MM.1S (cell line): ENCODE measurements at regions not wholly inside any gene's neighbourhood (a gene's known extent, or its start where the extent isn't known, plus 50 kb on each side); places are given as distances from the start of the nearest gene placed in this dataset.
"Not testable (repeated sequence)": the region's sequence is repeated elsewhere in the genome, so short reads cannot be mapped to it uniquely, and the experiment has no call there.

Source experiments
- DNase-seq: peaks from one replicate; pipeline ENCODE4 v3.0.0-alpha.2; 2015
- H2AFZ ChIP-seq: fragments of 300-600 bp; sonication (generic); 2 replicates; pipeline ENCODE4 v1.6.0; 2016; ENCODE audit warnings: antibody characterized with exemption, low read length
- H3F3A ChIP-seq: fragments of 300-600 bp; sonication (generic); 2 replicates; pipeline ENCODE4 v1.6.1; 2016; ENCODE audit warnings: mild to moderate bottlenecking, antibody characterized with exemption, low read length, moderate library complexity, mixed read lengths; ENCODE audit not compliant: insufficient read depth
- H3K27ac ChIP-seq: fragments of 300-600 bp; sonication (generic); 2 replicates; pipeline ENCODE4 v1.5.1; 2016; ENCODE audit warnings: mild to moderate bottlenecking, low read length
- H3K27me3 ChIP-seq: fragments of 300-600 bp; sonication (generic); replicated peaks from 2 replicates; pipeline ENCODE4 v1.6.0; 2016; ENCODE audit warnings: low read length; ENCODE audit not compliant: insufficient read depth
- H3K36me3 ChIP-seq: fragments of 300-600 bp; sonication (generic); replicated peaks from 2 replicates; pipeline ENCODE4 v1.6.1; 2016; ENCODE audit warnings: mild to moderate bottlenecking, low read length, mixed read lengths; ENCODE audit not compliant: insufficient read depth
- H3K4me1 ChIP-seq: fragments of 300-600 bp; sonication (generic); 2 replicates; pipeline ENCODE4 v1.6.1; 2016; ENCODE audit warnings: low read length, mixed read lengths
- H3K4me2 ChIP-seq: fragments of 300-600 bp; sonication (generic); 2 replicates; pipeline ENCODE4 v1.6.0; 2016; ENCODE audit warnings: low read depth, low read length
- H3K4me3 ChIP-seq: fragments of 300-600 bp; sonication (generic); 2 replicates; pipeline ENCODE4 v1.5.1; 2016; ENCODE audit warnings: low read length, mixed read lengths
- H3K79me2 ChIP-seq: fragments of 300-600 bp; sonication (generic); 2 replicates; pipeline ENCODE4 v1.6.1; 2016; ENCODE audit warnings: mixed run types, low read length, mixed read lengths
- H3K9ac ChIP-seq: fragments of 300-600 bp; sonication (generic); 2 replicates; pipeline ENCODE4 v1.6.1; 2016; ENCODE audit warnings: low read length, mixed read lengths
- H3K9me2 ChIP-seq: fragments of 300-600 bp; sonication (generic); replicated peaks from 2 replicates; pipeline ENCODE4 v1.6.1; 2016; ENCODE audit warnings: mild to moderate bottlenecking, low read length, mixed read lengths; ENCODE audit not compliant: insufficient read depth
- H3K9me3 ChIP-seq: fragments of 300-600 bp; sonication (generic); replicated peaks from 2 replicates; pipeline ENCODE4 v1.6.1; 2016; ENCODE audit warnings: mild to moderate bottlenecking, low read length, mixed read lengths; ENCODE audit not compliant: insufficient read depth
- H4K20me1 ChIP-seq: fragments of 300-600 bp; sonication (generic); 2 replicates; pipeline ENCODE4 v1.6.1; 2016; ENCODE audit warnings: mild to moderate bottlenecking, low read length, moderate library complexity, mixed read lengths; ENCODE audit not compliant: insufficient read depth
- CTCF ChIP-seq: fragments of 300-600 bp; sonication (generic); IDR thresholded peaks from 2 replicates; pipeline ENCODE4 v1.5.1; 2016; ENCODE audit warnings: antibody characterized with exemption, low read length, mixed read lengths
- EZH2 ChIP-seq: fragments of 300-600 bp; sonication (generic); optimal IDR thresholded peaks from 2 replicates; pipeline ENCODE3; 2017; ENCODE audit warnings: low read depth, mild to moderate bottlenecking, antibody characterized with exemption, low read length, mixed read lengths
- EZH2phosphoT487 ChIP-seq: fragments of 300-600 bp; sonication (generic); IDR thresholded peaks from 2 replicates; pipeline ENCODE4 v1.6.1; 2018; ENCODE audit warnings: antibody characterized with exemption, low read length

DNA sequence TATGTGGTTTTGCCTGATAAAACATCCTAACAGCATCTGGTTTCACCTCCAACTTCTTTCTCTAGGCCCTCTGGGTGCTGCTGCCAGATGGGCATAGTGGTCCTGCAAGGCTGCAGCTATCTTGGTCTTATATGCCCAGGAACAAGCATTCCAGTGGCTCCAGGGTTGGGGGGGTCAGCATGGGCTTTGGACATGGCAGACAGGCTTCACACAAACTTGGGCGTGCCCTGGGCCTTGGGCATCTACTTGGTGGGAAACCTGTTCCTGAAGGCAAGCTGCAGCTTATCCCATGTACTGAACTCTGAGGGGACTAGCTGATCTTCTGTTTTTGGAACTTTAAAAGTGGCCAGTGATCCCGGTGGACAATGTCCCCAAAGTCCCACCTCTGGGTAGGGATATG, 54.9 kb upstream of the ZNF678 start:
- Histone ChIP-seq H4K20me1 (no peaks in the 10 kb centered on the region), H3K9me3 (no peaks in the 10 kb centered on the region), H3K9ac (no peak overlapping the region), H3K4me3 (no peak overlapping the region), H3K4me1 (no peaks in the 10 kb centered on the region), H2AFZ (no peak overlapping the region), H3K27me3 (no peaks in the 10 kb centered on the region), H3K79me2 (no peaks in the 10 kb centered on the region), H3K9me2 (no peaks in the 10 kb centered on the region), H3K4me2 (no peak overlapping the region), H3F3A (no peaks in the 10 kb centered on the region), H3K36me3 (no peaks in the 10 kb centered on the region), H3K27ac (no peak overlapping the region)
- TF ChIP-seq EZH2: no peak
- no peak for TF ChIP-seq EZH2phosphoT487
- no peak for TF ChIP-seq CTCF
- no peak for DNase-seq

DNA sequence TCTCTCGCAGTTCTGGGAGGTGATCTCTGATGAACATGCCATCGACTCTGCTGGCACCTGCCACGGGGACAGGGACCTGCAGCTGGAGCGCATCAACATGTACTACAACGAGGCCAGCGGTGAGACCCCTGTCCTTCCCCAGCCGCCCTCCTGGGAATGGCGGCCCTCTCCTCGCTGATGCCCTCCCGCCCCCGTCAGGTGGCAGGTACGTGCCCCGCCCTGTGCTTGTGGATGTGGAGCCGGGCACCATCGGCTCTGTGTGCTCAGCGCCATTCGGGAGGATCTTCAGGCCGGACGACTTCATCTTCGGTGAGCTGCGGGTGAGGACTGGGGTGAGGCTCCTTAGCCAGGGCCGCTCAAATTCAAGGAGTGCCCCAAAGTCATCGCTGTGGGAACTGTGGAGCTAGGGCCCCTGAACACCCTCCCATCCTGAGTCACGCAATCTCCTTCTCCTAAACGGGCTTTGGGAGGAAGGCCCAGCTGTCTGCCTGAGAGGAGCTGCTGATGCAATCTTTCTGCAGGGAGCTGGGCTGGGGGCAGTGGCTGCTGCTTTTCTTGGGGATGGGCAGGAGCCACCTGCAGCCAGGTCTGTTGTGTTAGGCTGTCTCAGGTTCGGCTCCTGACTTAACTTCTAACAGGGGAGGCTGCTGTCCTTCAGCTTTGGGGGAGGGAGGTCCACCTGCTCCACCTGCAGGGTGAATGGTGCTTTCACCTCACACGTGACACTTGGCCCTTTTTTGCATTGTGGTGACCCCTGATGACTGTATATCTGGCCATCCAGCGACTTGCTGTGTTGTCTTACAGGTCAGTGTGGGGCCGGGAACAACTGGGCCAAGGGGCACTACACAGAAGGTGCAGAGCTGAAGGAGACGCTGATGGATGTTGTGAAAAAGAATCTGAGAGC, 56.6 kb upstream of the ZNF678 start:
- not testable (repeated sequence) for H3K27me3 ChIP-seq, H3K36me3 ChIP-seq, DNase-seq, H2AFZ ChIP-seq, H3K9ac ChIP-seq, H3K9me3 ChIP-seq, H3K79me2 ChIP-seq, H3K4me1 ChIP-seq, H3F3A ChIP-seq, H3K4me2 ChIP-seq, H3K27ac ChIP-seq, H3K4me3 ChIP-seq, H3K9me2 ChIP-seq, H4K20me1 ChIP-seq

- H3K4me1 ChIP-seq, H3K79me2 ChIP-seq, H2AFZ ChIP-seq, H3K9ac ChIP-seq, H3K4me2 ChIP-seq, H3K9me2 ChIP-seq, H3K27ac ChIP-seq, H3K27me3 ChIP-seq, H3F3A ChIP-seq, H3K9me3 ChIP-seq, H3K36me3 ChIP-seq, H4K20me1 ChIP-seq, DNase-seq, H3K4me3 ChIP-seq: not testable (repeated sequence)
Observed at GRCh38 chr1:227496045-227496444, 67.3 kb upstream of the ZNF678 start.

DNA sequence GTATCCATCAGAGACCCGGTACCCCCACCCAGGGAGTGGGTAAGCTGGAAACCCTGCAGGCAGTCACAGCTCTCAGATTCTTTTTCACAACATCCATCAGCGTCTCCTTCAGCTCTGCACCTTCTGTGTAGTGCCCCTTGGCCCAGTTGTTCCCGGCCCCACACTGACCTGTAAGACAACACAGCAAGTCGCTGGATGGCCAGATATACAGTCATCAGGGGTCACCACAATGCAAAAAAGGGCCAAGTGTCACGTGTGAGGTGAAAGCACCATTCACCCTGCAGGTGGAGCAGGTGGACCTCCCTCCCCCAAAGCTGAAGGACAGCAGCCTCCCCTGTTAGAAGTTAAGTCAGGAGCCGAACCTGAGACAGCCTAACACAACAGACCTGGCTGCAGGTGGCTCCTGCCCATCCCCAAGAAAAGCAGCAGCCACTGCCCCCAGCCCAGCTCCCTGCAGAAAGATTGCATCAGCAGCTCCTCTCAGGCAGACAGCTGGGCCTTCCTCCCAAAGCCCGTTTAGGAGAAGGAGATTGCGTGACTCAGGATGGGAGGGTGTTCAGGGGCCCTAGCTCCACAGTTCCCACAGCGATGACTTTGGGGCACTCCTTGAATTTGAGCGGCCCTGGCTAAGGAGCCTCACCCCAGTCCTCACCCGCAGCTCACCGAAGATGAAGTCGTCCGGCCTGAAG, 69.3 kb upstream of the ZNF678 start:
- not testable (repeated sequence) for H4K20me1 ChIP-seq, H3K4me1 ChIP-seq, H3K9me2 ChIP-seq, H3K9ac ChIP-seq, H3K27me3 ChIP-seq, DNase-seq, H2AFZ ChIP-seq, H3K36me3 ChIP-seq, H3K9me3 ChIP-seq, H3K27ac ChIP-seq, H3K4me2 ChIP-seq, H3K79me2 ChIP-seq, H3K4me3 ChIP-seq, H3F3A ChIP-seq
